ENCODE measurements at regions not wholly inside any gene's neighbourhood (a gene's known extent, or its start where the extent isn't known, plus 50 kb on each side); places are given as distances from the start of the nearest gene placed in this dataset.
"Not testable (repeated sequence)": the region's sequence is repeated elsewhere in the genome, so short reads cannot be mapped to it uniquely, and the experiment has no call there.

GRCh38 chr4:154164931-154165839 is 326.4 kb downstream of the DCHS2 start:
- H3K4me2 ChIP-seq (ENCODE audit: low read depth, low read length, poor library complexity, severe bottlenecking): no peak overlapping the region

GRCh38 chr4:154160519-154161301 is 330.9 kb downstream of the DCHS2 start:
- H3K36me3 ChIP-seq (ENCODE audit: insufficient read depth, low read length): no peaks in the 10 kb centered on the region
- H3K4me1 ChIP-seq (ENCODE audit: low read length): peaks cover 24% of the 10 kb centered on the region
- no peak overlapping the region for H3K9ac ChIP-seq (ENCODE audit: low read length)
- H3K4me3 ChIP-seq (ENCODE audit: low read length): no peak overlapping the region
- no peaks in the 10 kb centered on the region for H3K9me2 ChIP-seq (replicated peaks; ENCODE audit: insufficient read depth, low read length)
- no peak overlapping the region for H2AFZ ChIP-seq (ENCODE audit: low read length)
- no peaks in the 10 kb centered on the region for H3K79me2 ChIP-seq (ENCODE audit: low read length)
- H3K27ac ChIP-seq (ENCODE audit: low read length): no peak overlapping the region
- H4K20me1 ChIP-seq (ENCODE audit: insufficient read depth, low read depth, low read length): no peaks in the 10 kb centered on the region
- H3K4me2 ChIP-seq (ENCODE audit: low read depth, low read length, poor library complexity, severe bottlenecking): peak overlapping the region; percentile 7
- peaks cover 3% of the 10 kb centered on the region; the same call in 1 of the 2 replicates for H3K27me3 ChIP-seq (ENCODE audit: low read length)
- DNase-seq: peak; percentile 79
- H3K9me3 ChIP-seq (ENCODE audit: low read length): no peaks in the 10 kb centered on the region

More at GRCh38 chr4:154164931-154165839, 326.4 kb downstream of the DCHS2 start:
- Histone ChIP-seq H3K36me3 (ENCODE audit: insufficient read depth, low read length) (no peaks in the 10 kb centered on the region), H3K9me3 (ENCODE audit: low read length) (no peaks in the 10 kb centered on the region), H3K79me2 (ENCODE audit: low read length) (no peaks in the 10 kb centered on the region), H3K27me3 (ENCODE audit: low read length) (peaks cover 3% of the 10 kb centered on the region; the same call in 1 of the 2 replicates), H4K20me1 (ENCODE audit: insufficient read depth, low read depth, low read length) (no peaks in the 10 kb centered on the region), H2AFZ (ENCODE audit: low read length) (no peak overlapping the region), H3K4me3 (ENCODE audit: low read length) (no peak overlapping the region), H3K4me1 (ENCODE audit: low read length) (peaks cover 16% of the 10 kb centered on the region), H3K9me2 (replicated peaks; ENCODE audit: insufficient read depth, low read length) (no peaks in the 10 kb centered on the region), H3K9ac (ENCODE audit: low read length) (no peak overlapping the region), H3K27ac (ENCODE audit: low read length) (no peak overlapping the region)
- DNase-seq: peak; percentile 66

GRCh38 chr4:154158361-154159155 is 333.0 kb downstream of the DCHS2 start:
- no peak overlapping the region for H3K4me3 ChIP-seq (ENCODE audit: low read length)
- no peaks in the 10 kb centered on the region for H3K9me2 ChIP-seq (replicated peaks; ENCODE audit: insufficient read depth, low read length)
- no peak overlapping the region for H2AFZ ChIP-seq (ENCODE audit: low read length)
- no peak overlapping the region for H3K9ac ChIP-seq (ENCODE audit: low read length)
- H3K9me3 ChIP-seq (ENCODE audit: low read length): no peaks in the 10 kb centered on the region
- H4K20me1 ChIP-seq (ENCODE audit: insufficient read depth, low read depth, low read length): no peaks in the 10 kb centered on the region
- H3K4me2 ChIP-seq (ENCODE audit: low read depth, low read length, poor library complexity, severe bottlenecking): no peak overlapping the region
- peaks cover 20% of the 10 kb centered on the region for H3K4me1 ChIP-seq (ENCODE audit: low read length)
- H3K27me3 ChIP-seq (ENCODE audit: low read length): no peaks in the 10 kb centered on the region
- no peak overlapping the region for H3K27ac ChIP-seq (ENCODE audit: low read length)
- no peak for DNase-seq
- no peaks in the 10 kb centered on the region for H3K36me3 ChIP-seq (ENCODE audit: insufficient read depth, low read length)
- H3K79me2 ChIP-seq (ENCODE audit: low read length): no peaks in the 10 kb centered on the region

- no peak overlapping the region for H3K4me2 ChIP-seq (ENCODE audit: low read depth, low read length, poor library complexity, severe bottlenecking)
- H2AFZ ChIP-seq (ENCODE audit: low read length): no peak overlapping the region
- no peaks in the 10 kb centered on the region for H3K9me2 ChIP-seq (replicated peaks; ENCODE audit: insufficient read depth, low read length)
- no peak overlapping the region for H3K4me3 ChIP-seq (ENCODE audit: low read length)
- H3K27ac ChIP-seq (ENCODE audit: low read length): no peak overlapping the region
- H4K20me1 ChIP-seq (ENCODE audit: insufficient read depth, low read depth, low read length): no peaks in the 10 kb centered on the region
- no peak overlapping the region for H3K9ac ChIP-seq (ENCODE audit: low read length)
- H3K9me3 ChIP-seq (ENCODE audit: low read length): no peaks in the 10 kb centered on the region
- H3K36me3 ChIP-seq (ENCODE audit: insufficient read depth, low read length): no peaks in the 10 kb centered on the region
- no peak for DNase-seq
- H3K79me2 ChIP-seq (ENCODE audit: low read length): no peaks in the 10 kb centered on the region
- H3K4me1 ChIP-seq (ENCODE audit: low read length): no peaks in the 10 kb centered on the region
- H3K27me3 ChIP-seq (ENCODE audit: low read length): no peaks in the 10 kb centered on the region
These were observed 339.1 kb downstream of the DCHS2 start for GRCh38 chr4:154152546-154152945.

- H3K4me1 ChIP-seq (ENCODE audit: low read length); H3K27me3 ChIP-seq (ENCODE audit: low read length); H3K79me2 ChIP-seq (ENCODE audit: low read length); H3K9me2 ChIP-seq (replicated peaks; ENCODE audit: insufficient read depth, low read length); H2AFZ ChIP-seq (ENCODE audit: low read length); H3K36me3 ChIP-seq (ENCODE audit: insufficient read depth, low read length); H3K4me2 ChIP-seq (ENCODE audit: low read depth, low read length, poor library complexity, severe bottlenecking); DNase-seq; H3K9me3 ChIP-seq (ENCODE audit: low read length); H3K9ac ChIP-seq (ENCODE audit: low read length); H4K20me1 ChIP-seq (ENCODE audit: insufficient read depth, low read depth, low read length); H3K4me3 ChIP-seq (ENCODE audit: low read length); H3K27ac ChIP-seq (ENCODE audit: low read length): not testable (repeated sequence)
These were observed 342.4 kb downstream of the DCHS2 start for GRCh38 chr4:154149236-154149635.

- no peaks in the 10 kb centered on the region for H3K79me2 ChIP-seq (ENCODE audit: low read length)
- no peaks in the 10 kb centered on the region for H3K9me3 ChIP-seq (ENCODE audit: low read length)
- H3K9ac ChIP-seq (ENCODE audit: low read length): no peak overlapping the region
- no peaks in the 10 kb centered on the region for H4K20me1 ChIP-seq (ENCODE audit: insufficient read depth, low read depth, low read length)
- H3K27me3 ChIP-seq (ENCODE audit: low read length): no peaks in the 10 kb centered on the region
- H2AFZ ChIP-seq (ENCODE audit: low read length): no peak overlapping the region
- no peak overlapping the region for H3K4me2 ChIP-seq (ENCODE audit: low read depth, low read length, poor library complexity, severe bottlenecking)
- no peak overlapping the region for H3K4me3 ChIP-seq (ENCODE audit: low read length)
- no peak for DNase-seq
- no peak overlapping the region for H3K27ac ChIP-seq (ENCODE audit: low read length)
- H3K9me2 ChIP-seq (replicated peaks; ENCODE audit: insufficient read depth, low read length): no peaks in the 10 kb centered on the region
- H3K4me1 ChIP-seq (ENCODE audit: low read length): 0 out of 2 replicates have a peak, but pooled peaks cover 2% of the 10 kb centered on the region
- no peaks in the 10 kb centered on the region for H3K36me3 ChIP-seq (ENCODE audit: insufficient read depth, low read length)
These were observed 347.9 kb downstream of the DCHS2 start for GRCh38 chr4:154143720-154144119.

GRCh38 chr4:154142664-154143063 is 348.9 kb downstream of the DCHS2 start:
- Histone ChIP-seq H3K4me1 (ENCODE audit: low read length) (0 out of 2 replicates have a peak, but pooled peaks cover 2% of the 10 kb centered on the region), H3K9me3 (ENCODE audit: low read length) (no peaks in the 10 kb centered on the region)
- no peak for DNase-seq

More at GRCh38 chr4:154142664-154143063, 348.9 kb downstream of the DCHS2 start:
- Histone ChIP-seq H2AFZ (ENCODE audit: low read length) (no peak overlapping the region), H3K79me2 (ENCODE audit: low read length) (no peaks in the 10 kb centered on the region), H4K20me1 (ENCODE audit: insufficient read depth, low read depth, low read length) (no peaks in the 10 kb centered on the region), H3K36me3 (ENCODE audit: insufficient read depth, low read length) (no peaks in the 10 kb centered on the region), H3K9me2 (replicated peaks; ENCODE audit: insufficient read depth, low read length) (no peaks in the 10 kb centered on the region), H3K27me3 (ENCODE audit: low read length) (no peaks in the 10 kb centered on the region), H3K4me3 (ENCODE audit: low read length) (no peak overlapping the region), H3K27ac (ENCODE audit: low read length) (no peak overlapping the region), H3K9ac (ENCODE audit: low read length) (no peak overlapping the region), H3K4me2 (ENCODE audit: low read depth, low read length, poor library complexity, severe bottlenecking) (no peak overlapping the region)
